Stimulated activated CD4-positive, alpha-beta T cell treated with anti-CD3 and anti-CD28 coated beads, Interleukin-4, amount 100 ng/mL, for 4 hours (primary cell): ENCODE measurements at regions not wholly inside any gene's neighbourhood (a gene's known extent, or its start where the extent isn't known, plus 50 kb on each side); places are given as distances from the start of the nearest gene placed in this dataset.

ENCODE experiments used
- DNase-seq, 2 experiments: peaks; one replicate each; pipeline ENCODE4 v3.0.0-alpha.2; 2020

DNA sequence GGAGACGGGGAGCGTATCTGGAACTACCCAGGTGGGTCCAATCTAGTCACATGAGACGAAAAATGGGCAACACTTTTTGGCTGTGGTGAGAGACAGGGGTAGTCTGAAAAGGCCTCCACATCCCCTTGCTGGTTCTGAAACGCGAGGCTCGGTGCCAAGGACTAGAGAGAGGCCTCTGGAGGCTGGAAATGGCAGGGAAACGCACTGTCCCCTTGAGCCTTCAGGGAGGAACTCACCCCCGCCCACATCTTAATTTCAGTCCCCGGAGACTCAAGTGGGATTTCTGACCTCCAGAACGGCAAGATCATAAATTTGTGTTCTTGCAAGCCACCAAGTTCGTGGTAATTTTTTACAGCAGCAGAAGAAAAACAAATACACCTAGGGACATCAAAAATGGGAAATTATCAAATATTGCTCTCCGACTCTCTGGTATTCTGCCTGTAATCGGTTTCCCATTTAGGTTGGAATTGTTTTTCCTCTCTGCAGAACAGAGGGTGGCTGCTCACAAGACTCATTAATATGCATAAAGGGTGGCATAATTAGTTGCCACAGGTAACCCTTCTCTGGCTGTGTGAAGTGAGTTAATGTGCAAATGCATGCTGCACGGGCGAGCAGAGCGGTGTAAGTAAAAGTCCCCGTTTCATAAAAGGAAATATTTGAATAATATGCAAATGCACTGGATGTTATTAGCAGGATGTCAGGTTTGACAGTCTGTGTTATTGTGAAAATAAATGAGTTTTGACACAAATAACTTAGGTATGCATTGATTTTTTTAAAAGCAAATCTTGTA is 185.7 kb downstream of the ARRDC4 start:
- no peak for DNase-seq

GRCh38 chr15:98147415-98147814 is 186.9 kb downstream of the ARRDC4 start:
- DNase-seq: no peak

- no peak for DNase-seq
Measured at GRCh38 chr15:98150084-98150483, 189.6 kb downstream of the ARRDC4 start.

DNA sequence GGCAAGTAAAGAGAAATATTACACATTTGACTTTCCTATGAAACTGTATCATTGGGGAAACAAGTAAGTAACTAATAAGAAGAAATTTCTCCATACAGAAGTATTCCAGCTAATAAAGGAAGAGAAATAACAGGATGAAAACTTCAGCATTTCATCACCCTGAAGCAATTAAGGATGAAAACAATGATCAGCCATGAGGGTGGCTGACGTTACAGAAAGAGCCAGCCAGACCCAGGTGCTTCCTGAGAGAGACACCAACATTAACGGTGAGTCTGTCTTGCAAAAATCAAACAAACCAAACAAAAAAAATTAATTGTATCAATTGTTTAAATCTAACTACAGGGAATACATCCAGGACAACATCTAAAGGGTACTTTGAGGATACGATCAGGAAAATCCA is 190.0 kb downstream of the ARRDC4 start:
- no peak for DNase-seq

GRCh38 chr15:98151096-98151495 is 190.6 kb downstream of the ARRDC4 start:
- no peak for DNase-seq

DNA sequence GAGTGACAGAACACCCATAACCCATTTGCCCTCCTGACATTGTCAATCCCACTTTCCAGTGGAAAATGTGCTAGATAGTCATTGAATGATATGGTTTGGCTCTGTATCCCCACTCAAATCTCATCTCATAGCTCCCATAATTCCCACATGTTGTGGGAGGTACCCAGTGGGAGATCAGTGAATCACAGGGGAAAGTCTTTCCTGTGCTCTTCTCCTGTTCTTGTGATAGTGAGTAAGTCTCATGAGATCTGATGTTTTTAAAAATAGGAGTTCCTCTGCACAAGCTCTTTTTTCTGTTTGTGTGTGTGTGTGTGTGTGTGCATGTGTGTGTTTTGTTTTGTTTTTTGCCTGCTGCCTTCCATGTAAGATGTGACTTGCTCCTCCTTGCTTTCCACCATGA is 191.7 kb downstream of the ARRDC4 start:
- no peak for DNase-seq

DNA sequence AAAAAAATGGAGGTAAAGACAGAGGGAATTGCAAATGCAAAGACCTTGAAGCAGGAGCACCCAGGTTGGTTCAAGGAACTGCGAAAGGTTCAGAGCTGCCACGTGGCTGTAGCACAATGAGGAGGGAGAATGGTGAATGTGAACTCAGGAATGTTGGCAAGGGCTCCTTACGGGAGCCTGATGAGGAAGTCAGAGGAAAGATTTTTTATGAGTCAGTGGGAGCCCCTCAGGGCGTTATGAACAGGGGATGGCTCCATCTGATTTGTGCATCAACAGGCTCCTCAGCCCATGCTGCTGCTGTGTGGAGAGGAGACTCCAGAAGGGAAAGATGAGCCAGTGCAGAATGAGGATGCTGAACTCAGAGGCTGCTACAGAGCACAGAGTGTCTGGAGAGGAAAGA is 194.4 kb downstream of the ARRDC4 start:
- no peak for DNase-seq

GRCh38 chr15:98155356-98155755 is 194.9 kb downstream of the ARRDC4 start:
- no peak for DNase-seq

DNA sequence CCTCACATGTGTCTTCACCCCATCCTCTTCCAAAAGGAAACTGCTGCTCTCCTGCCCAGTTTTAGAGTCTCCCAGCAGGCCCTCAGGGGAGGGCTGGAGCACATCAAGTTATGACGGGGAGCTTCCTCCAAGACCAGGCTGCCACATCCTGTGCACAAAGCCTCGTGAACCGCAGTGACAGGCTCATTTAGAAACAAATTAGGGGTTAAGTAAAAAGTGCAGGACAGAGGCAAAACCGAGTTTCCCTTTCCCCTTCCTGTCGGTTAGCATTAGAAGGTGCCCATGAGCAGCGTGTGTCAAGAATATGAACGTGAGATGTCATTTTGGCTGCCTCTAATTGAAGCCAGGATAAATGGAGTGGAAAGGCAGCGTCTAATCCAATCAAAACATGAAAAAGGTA is 199.7 kb downstream of the ARRDC4 start:
- no peak for DNase-seq

DNA sequence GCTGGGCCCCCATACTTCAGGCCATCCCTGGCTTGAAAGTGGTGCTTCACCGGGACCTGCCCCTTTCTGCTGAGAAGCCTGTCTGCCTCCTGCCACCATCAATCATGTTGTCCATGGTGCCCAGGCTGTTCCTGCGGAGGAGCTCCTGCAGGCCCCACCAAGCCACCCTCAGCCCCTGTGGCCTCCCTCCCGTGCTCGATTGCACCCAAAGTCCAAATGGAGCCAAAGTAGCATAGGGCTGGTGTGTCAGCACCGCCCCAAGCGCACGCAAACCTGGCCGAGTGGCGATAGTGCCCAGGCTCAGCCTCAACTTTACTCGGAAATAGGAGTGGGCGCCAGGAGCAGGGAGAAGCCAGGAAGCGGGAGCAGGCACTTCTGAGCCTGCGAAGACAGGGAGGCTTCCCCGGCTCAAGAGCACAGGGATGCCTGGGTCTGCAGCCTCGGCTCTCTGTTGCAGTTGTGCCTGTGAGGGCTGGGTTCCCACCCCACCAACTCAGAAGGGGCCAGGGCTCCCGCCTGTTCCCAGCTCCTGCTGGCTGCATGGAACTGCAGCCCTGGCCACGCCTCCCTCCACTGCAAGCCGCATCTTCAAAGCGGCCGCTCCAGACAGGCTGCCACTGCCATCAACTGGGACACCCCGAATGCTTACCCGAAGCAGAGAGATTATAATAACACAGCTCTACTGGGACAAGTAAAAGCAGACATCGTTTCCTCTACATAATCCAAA is 203.0 kb downstream of the ARRDC4 start:
- DNase-seq: no peak

GRCh38 chr15:98164571-98164970 is 204.1 kb downstream of the ARRDC4 start:
- no peak for DNase-seq

- no peak for DNase-seq
Measured at GRCh38 chr15:98164986-98165385, 204.5 kb downstream of the ARRDC4 start.

GRCh38 chr15:98167722-98168268 is 207.3 kb downstream of the ARRDC4 start:
- no peak for DNase-seq

- DNase-seq: no peak
Measured at GRCh38 chr15:98169551-98169950, 209.0 kb downstream of the ARRDC4 start.

DNA sequence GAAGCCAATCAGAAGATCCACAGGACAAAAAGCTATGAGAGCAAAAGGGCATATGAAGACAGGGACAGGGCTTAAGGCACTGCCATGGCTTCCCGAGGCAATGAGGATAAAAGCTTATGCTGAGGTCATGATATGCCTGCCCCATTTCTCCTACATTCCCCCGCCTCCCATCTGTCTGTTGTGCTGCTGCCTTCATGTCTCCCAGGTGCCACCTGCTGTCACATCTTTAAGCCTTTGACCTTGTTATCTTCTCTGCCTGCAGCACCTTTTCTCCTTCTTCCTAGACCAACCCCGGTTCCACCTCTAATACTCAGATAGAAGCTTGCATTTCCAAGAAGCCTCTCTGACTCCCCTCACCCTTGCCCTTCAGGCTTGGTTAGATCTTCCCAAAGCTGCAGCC is 213.8 kb downstream of the ARRDC4 start:
- DNase-seq: no peak

DNA sequence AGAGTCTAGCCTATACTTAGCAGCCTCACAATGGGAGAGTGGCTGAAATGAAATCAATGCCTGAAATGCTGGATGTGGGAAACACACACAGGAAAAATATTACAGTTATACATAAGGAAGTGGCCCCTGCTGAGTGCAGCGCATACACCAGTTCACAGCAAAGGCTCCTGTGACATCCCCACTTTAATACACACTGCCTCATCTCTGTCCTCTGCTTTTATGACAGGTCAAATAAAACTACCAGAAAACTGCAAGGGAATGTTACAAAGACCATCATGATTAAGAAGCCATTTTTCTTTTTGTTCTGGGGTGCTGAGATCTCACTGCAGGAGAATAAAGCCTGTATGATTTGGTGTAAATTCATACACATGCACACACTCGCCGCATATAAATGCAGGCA is 214.3 kb downstream of the ARRDC4 start:
- DNase-seq: no peak

GRCh38 chr15:98177966-98178592 is 217.6 kb downstream of the ARRDC4 start:
- DNase-seq: peak in 1 of 2 experiments; percentile 6

DNA sequence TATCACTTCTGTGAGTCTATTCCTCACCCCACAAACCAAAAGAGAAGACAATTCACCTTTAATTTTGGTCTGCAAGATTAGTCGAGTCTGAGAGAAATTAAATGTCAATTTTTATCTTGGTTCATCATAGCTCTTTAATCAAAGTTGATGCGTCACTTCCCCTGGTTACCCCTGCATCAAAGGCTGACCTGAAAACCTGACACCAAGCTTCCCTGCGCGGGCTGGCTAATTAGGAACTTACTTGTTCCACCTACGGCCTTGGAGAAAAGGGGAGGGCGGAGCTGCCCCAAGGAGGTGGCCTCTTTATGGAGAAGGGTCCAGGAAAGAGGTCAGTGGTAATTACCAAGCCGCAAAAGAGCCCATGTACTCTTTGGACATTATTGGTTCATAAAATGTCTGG is 218.4 kb downstream of the ARRDC4 start:
- DNase-seq: no peak

- no peak for DNase-seq
Measured at GRCh38 chr15:98187549-98187948, 227.0 kb downstream of the ARRDC4 start.

GRCh38 chr15:98190914-98191313 is 230.4 kb downstream of the ARRDC4 start:
- no peak for DNase-seq

- DNase-seq: no peak
Measured at GRCh38 chr15:98195796-98196195, 235.3 kb downstream of the ARRDC4 start.

- DNase-seq: no peak
Measured at GRCh38 chr15:98196371-98196770, 235.9 kb downstream of the ARRDC4 start.

DNA sequence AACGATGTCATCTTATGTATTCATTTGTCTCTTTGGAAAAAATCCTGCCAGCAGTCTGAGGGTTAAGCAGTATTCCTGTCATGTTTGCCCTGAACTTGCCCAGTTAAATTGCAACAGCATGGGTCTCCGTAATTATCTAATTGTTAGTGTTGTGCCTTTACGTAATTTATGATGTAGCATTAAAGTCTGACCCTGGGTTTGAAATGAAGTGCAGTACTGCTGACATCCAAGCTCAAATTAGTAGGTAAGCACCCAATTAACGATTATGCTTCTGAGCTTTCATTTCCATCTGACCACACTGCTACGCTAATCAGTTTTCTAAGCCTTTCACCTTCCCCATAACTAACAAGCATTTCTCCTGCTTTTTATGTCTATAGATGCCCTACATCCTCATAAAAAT is 241.8 kb downstream of the ARRDC4 start:
- DNase-seq: no peak
